ENCODE measurements at regions not wholly inside any gene's neighbourhood (a gene's known extent, or its start where the extent isn't known, plus 50 kb on each side); places are given as distances from the start of the nearest gene placed in this dataset.

GRCh38 chr9:75715360-75715759 is 175.1 kb upstream of the PCSK5 start:
- Histone ChIP-seq H3K27me3 (ENCODE audit: insufficient read depth, low read depth, low read length) (no peaks in the 10 kb centered on the region), H3K9ac (ENCODE audit: low read length) (no peak overlapping the region), H3K4me2 (ENCODE audit: low read length) (no peak overlapping the region), H3K9me2 (ENCODE audit: insufficient read depth, low read length) (no peaks in the 10 kb centered on the region), H3F3A (ENCODE audit: insufficient read depth, low read length, poor library complexity, severe bottlenecking) (no peaks in the 10 kb centered on the region), H4K20me1 (ENCODE audit: insufficient read depth) (no peaks in the 10 kb centered on the region), H3K36me3 (ENCODE audit: insufficient read depth, low read length) (no peaks in the 10 kb centered on the region), H3K27ac (ENCODE audit: low read length) (no peak overlapping the region), H3K79me2 (replicated peaks; ENCODE audit: insufficient read depth, low read length) (no peaks in the 10 kb centered on the region), H3K4me3 (ENCODE audit: low read length) (no peak overlapping the region), H3K9me3 (ENCODE audit: low read length) (no peaks in the 10 kb centered on the region), H2AFZ (ENCODE audit: low read depth, low read length) (no peak overlapping the region)
- TF ChIP-seq RAD21 (conservative IDR thresholded peaks at IDR 0.05) (no peak), EP300 (conservative IDR thresholded peaks at IDR 0.05; ENCODE audit: poor library complexity, severe bottlenecking) (no peak), SMC3 (conservative IDR thresholded peaks at IDR 0.05; ENCODE audit: poor library complexity) (no peak), EZH2 (IDR thresholded peaks at IDR 0.05; ENCODE audit: borderline replicate concordance, insufficient read depth, low read length, poor library complexity, severe bottlenecking) (no peak), POLR2AphosphoS5 (IDR thresholded peaks at IDR 0.05) (no peak), CTCF (IDR thresholded peaks at IDR 0.05; ENCODE audit: poor library complexity, severe bottlenecking) (no peak), TAF1 (IDR thresholded peaks at IDR 0.05; ENCODE audit: low read depth) (no peak), MXI1 (conservative IDR thresholded peaks at IDR 0.05; ENCODE audit: poor library complexity, severe bottlenecking) (no peak), REST (IDR thresholded peaks at IDR 0.05; ENCODE audit: borderline replicate concordance) (no peak)

- Histone ChIP-seq H3F3A (ENCODE audit: insufficient read depth, low read length, poor library complexity, severe bottlenecking) (no peaks in the 10 kb centered on the region), H3K27ac (ENCODE audit: low read length) (no peak overlapping the region), H3K36me3 (ENCODE audit: insufficient read depth, low read length) (no peaks in the 10 kb centered on the region), H3K9me2 (ENCODE audit: insufficient read depth, low read length) (no peaks in the 10 kb centered on the region), H3K4me3 (ENCODE audit: low read length) (no peak overlapping the region), H3K9me3 (ENCODE audit: low read length) (no peaks in the 10 kb centered on the region), H3K4me2 (ENCODE audit: low read length) (no peak overlapping the region), H2AFZ (ENCODE audit: low read depth, low read length) (no peak overlapping the region), H3K9ac (ENCODE audit: low read length) (no peak overlapping the region), H3K27me3 (ENCODE audit: insufficient read depth, low read depth, low read length) (no peaks in the 10 kb centered on the region), H3K79me2 (replicated peaks; ENCODE audit: insufficient read depth, low read length) (no peaks in the 10 kb centered on the region), H4K20me1 (ENCODE audit: insufficient read depth) (no peaks in the 10 kb centered on the region)
- TF ChIP-seq MXI1 (conservative IDR thresholded peaks at IDR 0.05; ENCODE audit: poor library complexity, severe bottlenecking) (no peak), RAD21 (conservative IDR thresholded peaks at IDR 0.05) (no peak), EP300 (conservative IDR thresholded peaks at IDR 0.05; ENCODE audit: poor library complexity, severe bottlenecking) (no peak), EZH2 (IDR thresholded peaks at IDR 0.05; ENCODE audit: borderline replicate concordance, insufficient read depth, low read length, poor library complexity, severe bottlenecking) (no peak)
These were observed 171.8 kb upstream of the PCSK5 start for GRCh38 chr9:75718677-75719076.
